Heart left ventricle (tissue), 13 donors: ENCODE measurements at regions not wholly inside any gene's neighbourhood (a gene's known extent, or its start where the extent isn't known, plus 50 kb on each side); places are given as distances from the start of the nearest gene placed in this dataset.

Source experiments
- CTCF ChIP-seq, 12 donors: fragments of 200-600 bp; sonication (generic) in 4 of 12; IDR thresholded peaks; one replicate each; pipeline versions ENCODE4 v1.5.0 to v1.8.0; 2018 to 2022; ENCODE audit warnings: antibody characterized with exemption in 12 of 12, mild to moderate bottlenecking in 5 of 12
- POLR2A ChIP-seq, 2 donors: fragments of 450-650 bp; IDR thresholded peaks; one replicate each; pipeline ENCODE4 v1.6.1; 2017; ENCODE audit warnings: antibody characterized with exemption in 2 of 2, mild to moderate bottlenecking in 2 of 2, moderate library complexity in 2 of 2
- donor health status: ischemic (EF 13 %, LVEDD 7.1; RV severe dilation, severe dysfunction).
- donor health status: DM: no; HTN: yes; CAD: no.
- donor health status: DM: no; HTN: no; CAD: no.
- donor health status: ischemic (EF 25% LVEDD 6.9; RV normal size, moderate dysfunction).
- donor health status: ischemic (EF 25% LVEDD 5.7; RV mildly dilated, moderate dysfunction).
- donor health status: ischemic (EF 35%, LVEDD 5.7; RV mildly dilated, moderate dysfunction).
- donor health status: nonischemic (EF 11% LVEDD 7.7; RV severe dilation, severe dysfunction).
- donor health status: DM: yes; HTN: yes; CAD: no.
- donor health status: PGD.
- donor health status: ischemic (EF 29% LVEDD 5.4; RV normal size, mild dysfunction).
- donor health status: nonischemic (EF 23%, LVEDD 6.1; RV moderate dilation, normal function).

GRCh38 chr5:87007737-87008136 lies 259.9 kb upstream of the RASA1 start:
- no peak for TF ChIP-seq CTCF (IDR thresholded peaks at IDR 0.05)
- TF ChIP-seq POLR2A (IDR thresholded peaks at IDR 0.05) = no peak
